ENCODE measurements at regions not wholly inside any gene's neighbourhood (a gene's known extent, or its start where the extent isn't known, plus 50 kb on each side); places are given as distances from the start of the nearest gene placed in this dataset.

GRCh38 chr16:60110531-60110930 is 1376.4 kb upstream of the GOT2 start:
- no peak for TF ChIP-seq CTCF (IDR thresholded peaks at IDR 0.05; ENCODE audit: unreplicated experiment)
- Mint-ChIP-seq H3K27ac (no peak overlapping the region), H3K9me3 (no peaks in the 10 kb centered on the region), H3K36me3 (no peaks in the 10 kb centered on the region), H3K4me1 (no peaks in the 10 kb centered on the region), H3K27me3 (ENCODE audit: low read depth) (peaks cover 3% of the 10 kb centered on the region), H3K4me3 (no peak overlapping the region)
- no peak for DNase-seq (ENCODE audit: low spot score in 2 of 2, unreplicated experiment in 2 of 2)

- Mint-ChIP-seq H3K36me3 (no peaks in the 10 kb centered on the region), H3K27me3 (ENCODE audit: low read depth) (peaks cover 2% of the 10 kb centered on the region), H3K4me3 (no peak overlapping the region), H3K4me1 (no peaks in the 10 kb centered on the region), H3K9me3 (no peaks in the 10 kb centered on the region), H3K27ac (no peak overlapping the region)
- TF ChIP-seq CTCF (IDR thresholded peaks at IDR 0.05; ENCODE audit: unreplicated experiment), result no peak
- no peak for DNase-seq (ENCODE audit: low spot score in 2 of 2, unreplicated experiment in 2 of 2)
Measured at GRCh38 chr16:60107871-60108270, 1373.8 kb upstream of the GOT2 start.

- Mint-ChIP-seq H3K4me1 (no peaks in the 10 kb centered on the region), H3K36me3 (no peaks in the 10 kb centered on the region), H3K9me3 (no peaks in the 10 kb centered on the region), H3K4me3 (no peak overlapping the region), H3K27ac (no peak overlapping the region), H3K27me3 (ENCODE audit: low read depth) (peaks cover 2% of the 10 kb centered on the region)
- DNase-seq (ENCODE audit: low spot score in 2 of 2, unreplicated experiment in 2 of 2), result no peak
- no peak for TF ChIP-seq CTCF (IDR thresholded peaks at IDR 0.05; ENCODE audit: unreplicated experiment)
Measured at GRCh38 chr16:60107437-60107836, 1373.3 kb upstream of the GOT2 start.

- Mint-ChIP-seq H3K36me3 (no peaks in the 10 kb centered on the region), H3K27ac (no peak overlapping the region), H3K27me3 (ENCODE audit: low read depth) (no peaks in the 10 kb centered on the region), H3K4me1 (no peaks in the 10 kb centered on the region), H3K4me3 (no peak overlapping the region), H3K9me3 (peaks cover 34% of the 10 kb centered on the region)
- DNase-seq (ENCODE audit: low spot score in 2 of 2, unreplicated experiment in 2 of 2), result no peak
- no peak for TF ChIP-seq CTCF (IDR thresholded peaks at IDR 0.05; ENCODE audit: unreplicated experiment)
Measured at GRCh38 chr16:60100371-60100770, 1366.3 kb upstream of the GOT2 start.

GRCh38 chr16:60091529-60091928 is 1357.4 kb upstream of the GOT2 start:
- peaks cover 21% of the 10 kb centered on the region for H3K9me3 Mint-ChIP-seq
- H3K27ac Mint-ChIP-seq, result no peak overlapping the region
- H3K4me1 Mint-ChIP-seq, result no peaks in the 10 kb centered on the region
- H3K36me3 Mint-ChIP-seq, result peaks cover 2% of the 10 kb centered on the region
- H3K4me3 Mint-ChIP-seq, result no peak overlapping the region
- no peaks in the 10 kb centered on the region for H3K27me3 Mint-ChIP-seq (ENCODE audit: low read depth)
- DNase-seq (ENCODE audit: low spot score in 2 of 2, unreplicated experiment in 2 of 2), result no peak
- TF ChIP-seq CTCF (IDR thresholded peaks at IDR 0.05; ENCODE audit: unreplicated experiment), result no peak

- Mint-ChIP-seq H3K4me1 (no peaks in the 10 kb centered on the region), H3K9me3 (peaks cover 20% of the 10 kb centered on the region), H3K4me3 (no peak overlapping the region), H3K36me3 (peaks cover 2% of the 10 kb centered on the region), H3K27me3 (ENCODE audit: low read depth) (no peaks in the 10 kb centered on the region), H3K27ac (no peak overlapping the region)
- no peak for DNase-seq (ENCODE audit: low spot score in 2 of 2, unreplicated experiment in 2 of 2)
- TF ChIP-seq CTCF (IDR thresholded peaks at IDR 0.05; ENCODE audit: unreplicated experiment), result no peak
Measured at GRCh38 chr16:60091071-60091470, 1357.0 kb upstream of the GOT2 start.
